GM18868 (cell line): ENCODE measurements at regions not wholly inside any gene's neighbourhood (a gene's known extent, or its start where the extent isn't known, plus 50 kb on each side); places are given as distances from the start of the nearest gene placed in this dataset.
A peak's percentile ranks its signal among the peaks of the same experiment; 100 is the strongest.

ENCODE experiments used
- ATAC-seq: cut with Tn5 transposase; IDR thresholded peaks from one replicate; pipeline ENCODE4 v1.9.1; 2021; ENCODE audit warnings: mild to moderate bottlenecking, moderate library complexity; ENCODE audit not compliant: unreplicated experiment

DNA sequence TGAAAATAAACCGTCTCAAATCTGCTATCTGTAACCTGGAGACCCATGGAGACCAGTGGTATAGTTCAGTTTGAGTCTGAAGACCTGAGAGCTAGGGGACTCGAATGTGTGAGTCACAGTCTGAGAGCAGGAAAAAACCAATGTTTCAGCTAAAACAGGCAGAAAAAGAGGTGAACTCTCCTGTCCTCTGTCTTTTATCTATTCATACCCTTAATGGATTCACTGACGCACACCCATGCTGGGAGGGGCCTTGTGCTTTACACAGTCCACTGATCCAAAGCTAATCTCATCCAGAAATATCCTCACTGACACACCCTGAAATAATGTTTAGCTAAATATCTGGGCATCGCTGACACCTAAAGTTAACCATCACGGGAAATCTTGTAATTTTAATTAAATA is 297.9 kb downstream of the GPM6A start:
- no peak for ATAC-seq

DNA sequence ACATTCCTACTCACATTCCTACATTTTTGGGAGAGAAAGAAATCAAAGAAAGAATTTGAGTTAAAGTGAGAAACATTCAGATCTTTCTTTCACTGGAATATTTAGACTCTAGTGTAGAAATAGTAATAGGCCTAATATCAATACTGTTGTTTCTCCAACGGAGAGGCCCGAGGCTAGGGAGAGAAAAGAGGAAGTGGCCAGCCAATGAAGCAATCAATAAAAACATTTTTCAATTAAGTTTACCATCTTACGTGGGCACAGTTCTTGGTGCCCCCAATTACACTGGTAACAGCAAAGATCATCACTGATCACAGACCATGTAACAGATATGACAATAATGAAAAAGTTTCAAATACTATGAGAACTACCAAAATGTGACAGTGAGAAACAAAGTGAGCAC is 281.4 kb downstream of the GPM6A start:
- ATAC-seq: no peak

DNA sequence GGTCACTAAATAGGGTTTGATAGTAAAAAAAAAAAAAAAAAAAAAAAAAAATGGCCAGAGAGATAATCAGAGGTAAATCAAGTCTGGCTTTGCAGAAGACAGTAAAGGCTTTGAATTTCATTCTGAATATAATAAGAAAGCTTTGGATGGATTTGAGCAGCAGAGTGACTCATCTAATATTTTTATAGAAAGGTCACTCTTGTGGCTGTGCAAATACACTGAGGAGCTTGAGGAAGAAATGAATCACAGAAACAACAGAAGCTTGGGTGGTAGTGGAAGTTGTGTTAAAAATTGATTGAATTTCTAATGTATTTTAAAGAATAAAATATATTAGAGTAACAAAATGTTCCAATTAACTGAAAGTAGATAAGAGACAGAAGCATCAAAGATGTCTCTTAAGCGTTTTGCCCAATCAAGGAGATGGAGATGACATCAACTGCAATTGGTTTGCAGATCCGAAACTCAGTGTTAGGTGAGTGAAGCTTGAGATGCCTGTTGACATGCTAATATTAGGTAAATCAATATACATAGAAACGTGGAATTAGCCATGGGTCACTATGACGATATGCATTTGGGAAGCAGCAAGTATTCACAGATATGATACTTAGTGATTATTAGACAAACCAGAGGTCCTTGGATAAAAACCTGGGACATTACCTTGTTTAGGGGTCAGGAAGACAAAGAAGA is 280.5 kb downstream of the GPM6A start:
- no peak for ATAC-seq

DNA sequence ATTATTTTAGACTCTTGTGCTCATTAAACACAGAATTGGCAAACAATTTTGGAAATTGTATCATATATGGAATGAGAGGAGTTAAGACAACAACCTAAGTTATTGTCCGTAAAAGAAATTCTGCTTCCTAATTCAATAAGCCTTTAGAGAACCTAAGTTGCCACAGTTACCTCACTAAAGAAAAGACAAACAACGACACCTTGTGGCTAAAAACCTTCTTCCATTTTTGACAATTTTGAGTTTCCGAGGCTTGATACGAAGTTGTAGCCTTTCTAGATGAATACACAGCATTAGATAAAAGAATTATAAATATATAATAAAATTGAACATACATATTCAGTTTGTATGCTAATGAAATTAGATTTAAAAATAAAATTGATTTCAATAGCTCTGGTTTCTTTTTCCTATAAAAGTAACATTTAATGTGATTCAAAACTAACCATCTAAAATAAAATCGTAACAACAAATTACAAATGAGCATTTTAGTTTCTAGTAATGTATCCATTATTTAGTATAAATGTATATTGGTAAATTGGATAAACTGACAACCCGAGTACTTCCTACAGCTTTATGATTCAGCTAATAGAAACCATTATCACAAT is 275.1 kb downstream of the GPM6A start:
- ATAC-seq: peak; percentile 93

DNA sequence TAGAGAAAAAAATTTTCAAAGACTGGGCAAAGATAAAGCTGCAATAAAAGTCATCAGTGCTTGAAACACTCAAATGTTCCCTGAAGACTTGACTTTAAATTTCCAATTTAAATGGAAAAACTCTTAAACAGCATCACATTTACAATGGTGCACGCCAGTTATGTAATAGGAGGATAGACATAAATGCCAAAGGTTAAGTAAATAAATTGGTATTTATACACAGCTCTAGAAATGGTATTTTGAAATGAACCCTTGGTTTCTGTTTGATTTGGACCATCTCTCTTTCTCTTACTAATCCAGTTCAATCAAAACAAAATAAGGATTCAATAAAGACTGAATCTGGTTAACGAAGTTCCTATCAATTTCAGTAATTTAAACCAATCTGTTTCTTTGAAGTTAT is 272.6 kb downstream of the GPM6A start:
- no peak for ATAC-seq

DNA sequence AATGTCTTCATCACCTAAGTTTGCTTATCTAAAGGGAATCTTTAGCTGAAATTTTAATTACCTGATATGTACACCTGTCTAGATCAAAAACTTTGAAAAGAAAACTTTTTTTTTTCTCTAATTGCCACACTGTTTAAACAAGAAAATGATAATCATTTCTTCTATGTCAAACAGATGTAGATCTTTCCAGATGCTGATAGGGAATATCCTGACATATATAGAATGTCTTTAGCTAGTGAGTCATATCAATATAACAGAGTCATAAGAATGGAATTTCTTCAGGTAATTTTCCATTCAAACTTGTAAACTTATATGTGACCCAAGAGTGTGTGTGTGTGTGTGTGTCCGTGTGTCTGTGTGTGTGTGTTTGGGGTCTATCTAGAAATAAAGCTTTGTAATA is 271.9 kb downstream of the GPM6A start:
- ATAC-seq: no peak

DNA sequence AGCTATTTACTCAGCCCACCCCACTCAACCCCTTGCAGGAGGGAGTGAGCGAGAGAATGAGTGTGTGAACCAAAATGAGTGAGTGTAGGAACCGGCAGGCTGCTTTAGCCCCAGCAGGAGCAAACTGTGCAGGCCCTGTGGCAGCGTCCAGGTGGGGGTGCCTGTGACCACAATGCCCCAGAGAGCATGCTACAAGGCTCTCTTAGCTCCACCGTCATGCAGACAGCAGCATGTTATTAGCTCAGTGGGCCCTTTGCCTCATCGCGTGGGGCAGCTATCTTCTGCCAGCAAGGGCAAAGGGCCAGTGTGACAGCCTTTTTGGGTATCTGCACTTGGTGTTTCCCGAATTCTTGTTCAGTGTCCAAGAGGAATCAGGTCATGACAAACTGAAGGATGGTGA is 271.3 kb downstream of the GPM6A start:
- no peak for ATAC-seq

DNA sequence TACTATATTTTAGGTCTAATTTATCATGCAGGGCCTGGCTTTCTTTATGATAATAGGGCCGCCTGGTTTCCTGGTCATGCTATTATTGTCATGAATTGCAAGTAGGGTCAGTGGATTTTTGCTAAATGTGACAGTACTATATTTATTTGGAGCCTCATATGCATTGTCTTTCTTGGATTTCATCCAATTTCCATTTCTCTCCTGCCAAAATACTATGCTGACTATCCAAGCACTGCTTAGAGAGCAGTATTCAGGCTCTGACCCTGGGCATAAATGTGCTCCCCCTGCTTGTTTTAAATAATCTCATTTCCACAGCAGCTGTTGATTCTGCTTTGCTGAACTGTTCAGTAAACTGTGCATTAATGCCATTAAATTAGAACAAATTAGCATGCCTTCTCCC is 269.3 kb downstream of the GPM6A start:
- no peak for ATAC-seq

DNA sequence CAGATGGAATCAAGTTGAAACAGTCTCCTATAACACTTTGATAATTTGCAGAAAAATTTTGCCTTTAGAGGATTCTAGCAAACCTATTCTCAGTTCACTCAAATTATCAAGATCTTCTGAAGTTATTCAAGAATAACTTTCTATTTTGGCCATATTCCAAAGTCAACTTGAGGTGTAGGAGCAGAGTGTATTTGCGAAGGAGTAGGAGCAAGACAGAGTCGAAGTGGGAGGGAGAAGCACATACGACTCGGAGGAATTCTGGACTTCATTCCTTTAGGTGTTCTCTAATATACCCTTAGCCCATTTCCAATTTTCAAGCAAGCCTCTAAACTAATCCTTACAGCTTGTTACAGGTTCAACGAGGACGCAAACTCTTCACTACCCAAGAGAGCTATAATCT is 252.9 kb downstream of the GPM6A start:
- no peak for ATAC-seq

DNA sequence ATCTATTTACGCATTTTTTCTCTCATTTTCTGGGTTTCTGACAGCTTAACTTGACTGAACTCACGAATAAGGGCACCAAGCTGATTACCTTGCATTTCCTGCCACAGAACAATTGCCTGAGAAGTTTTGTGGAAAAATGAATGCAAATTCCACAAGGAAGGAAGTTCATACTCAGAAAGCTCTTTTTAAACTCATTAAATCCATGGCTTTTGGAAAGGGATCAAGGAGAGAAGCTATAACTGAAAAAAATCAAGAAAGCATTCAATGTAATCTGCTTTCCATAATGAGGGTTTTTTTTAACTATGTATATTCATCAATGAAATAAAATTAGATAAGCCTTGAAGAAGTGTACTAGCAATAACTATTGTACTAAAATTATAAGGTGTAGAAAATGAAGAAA is 252.5 kb downstream of the GPM6A start:
- no peak for ATAC-seq

DNA sequence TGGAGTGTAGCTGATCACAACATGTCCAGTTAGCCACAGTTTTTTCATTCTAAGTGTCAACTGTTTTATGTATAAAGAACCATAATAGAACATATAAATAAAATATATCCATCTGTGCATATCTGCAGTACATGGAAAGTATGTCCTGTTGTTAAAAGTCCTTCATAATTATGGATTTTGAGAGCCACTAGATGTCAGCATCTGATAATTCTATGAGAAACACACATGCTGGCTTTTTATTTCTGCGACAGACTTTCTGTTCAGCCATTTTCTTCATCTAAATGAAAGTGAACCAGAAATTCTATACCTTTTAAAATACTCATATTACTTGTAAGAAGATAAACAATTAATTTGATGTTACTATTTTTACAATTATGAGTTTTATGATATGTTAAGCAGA is 251.5 kb downstream of the GPM6A start:
- ATAC-seq: peak; percentile 57

DNA sequence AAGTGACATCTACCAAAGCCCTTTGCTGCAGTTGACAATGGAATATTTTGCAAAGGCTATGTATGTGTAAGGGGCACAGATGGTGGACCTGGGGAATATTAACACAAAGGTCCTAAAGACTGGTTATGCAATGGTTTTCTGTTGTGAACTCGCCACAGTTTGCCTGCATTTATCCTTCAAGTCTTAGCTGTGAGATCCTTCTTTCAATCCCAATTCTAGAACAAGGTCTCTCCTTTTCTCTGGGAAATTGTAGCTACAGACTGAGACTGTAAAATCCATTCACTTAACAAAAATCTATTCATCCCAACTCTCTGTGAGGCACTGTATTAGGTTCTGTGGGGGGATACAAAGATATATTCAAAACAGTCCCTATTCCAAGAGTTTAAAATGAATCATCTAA is 250.4 kb downstream of the GPM6A start:
- ATAC-seq: no peak

DNA sequence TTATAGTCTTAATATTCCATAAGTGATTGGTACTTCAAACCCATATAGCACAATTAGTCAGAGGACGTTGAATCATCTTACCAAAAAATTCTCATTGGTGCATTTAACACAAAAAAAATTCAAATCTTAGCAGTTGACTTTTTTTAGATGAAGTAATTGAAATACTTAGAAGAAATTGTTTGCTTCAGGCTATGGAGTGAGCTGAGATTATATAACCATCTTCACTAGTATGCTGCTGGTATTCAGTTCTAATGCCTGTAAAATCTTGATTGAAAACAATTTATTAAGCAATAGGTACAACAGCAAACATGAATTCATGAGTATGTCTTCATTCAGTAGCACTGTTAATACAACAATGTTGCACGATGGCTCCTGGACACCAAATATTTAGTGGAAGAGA is 250.0 kb downstream of the GPM6A start:
- ATAC-seq: no peak

DNA sequence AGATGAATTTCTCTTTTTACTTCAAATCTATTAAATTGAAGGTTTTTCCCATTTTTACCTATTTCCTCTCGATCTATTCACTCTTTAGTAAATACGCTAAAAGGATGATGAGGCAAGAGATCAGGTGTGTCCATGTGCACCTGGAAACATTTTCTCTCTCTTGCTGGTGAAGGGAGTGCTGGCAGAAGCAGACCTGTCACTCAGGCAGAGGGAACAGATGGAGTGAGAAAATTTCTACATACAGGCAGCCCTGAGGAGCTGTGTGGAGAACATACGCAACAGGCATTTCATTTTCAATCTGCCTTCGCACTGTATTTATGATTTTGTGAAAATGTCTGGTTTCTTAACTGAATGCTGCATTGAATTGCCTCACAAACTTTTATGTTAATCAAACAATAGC is 249.5 kb downstream of the GPM6A start:
- ATAC-seq: no peak
